ENCODE measurements at regions not wholly inside any gene's neighbourhood (a gene's known extent, or its start where the extent isn't known, plus 50 kb on each side); places are given as distances from the start of the nearest gene placed in this dataset.

GRCh38 chr14:53842938-53843337, 113.7 kb downstream of the BMP4 start:
- peaks cover 24% of the 10 kb centered on the region for H3K4me1 ChIP-seq (ENCODE audit: insufficient read depth, low read length)
- H2AFZ ChIP-seq (ENCODE audit: low read length) = no peak overlapping the region
- ChIA-PET CTCF (no interaction called here), POLR2A (ENCODE audit: unreplicated experiment) (no interaction called here)
- DNase-seq (peak; percentile 88), ATAC-seq (peak; percentile 48)
- H3K4me3 ChIP-seq (ENCODE audit: low read length) = no peak overlapping the region
- no peaks in the 10 kb centered on the region for H3K9me3 ChIP-seq (ENCODE audit: low read length)
- no peak overlapping the region for H3K4me2 ChIP-seq (ENCODE audit: low read length)
- H3K27ac ChIP-seq (ENCODE audit: low read length) = no peak overlapping the region
- intact Hi-C loops (cut with micrococcal nuclease) = no loop called here
- H3K9ac ChIP-seq (ENCODE audit: low read length) = no peak overlapping the region
- H3K36me3 ChIP-seq (ENCODE audit: low read depth, low read length) = no peaks in the 10 kb centered on the region
- BruUV-seq (replicated peaks) = no TSS peak
- H4K20me1 ChIP-seq (ENCODE audit: low read length) = no peaks in the 10 kb centered on the region
- no peaks in the 10 kb centered on the region for H3F3A ChIP-seq (ENCODE audit: low read length, unreplicated experiment)
- TF ChIP-seq EZH2phosphoT487 (IDR thresholded peaks at IDR 0.05; ENCODE audit: borderline replicate concordance, low read length) (no peak), EZH2 (IDR thresholded peaks at IDR 0.05; ENCODE audit: low read length, unreplicated experiment) (no peak), CTCF (conservative IDR thresholded peaks at IDR 0.05; ENCODE audit: low read depth, low read length) (no peak)
- H3K27me3 ChIP-seq (ENCODE audit: low read length) = no peaks in the 10 kb centered on the region
- no peaks in the 10 kb centered on the region for H3K9me2 ChIP-seq (replicated peaks; ENCODE audit: low read length)
- H3K79me2 ChIP-seq (ENCODE audit: low read length) = no peaks in the 10 kb centered on the region

GRCh38 chr14:53841109-53842099, 115.2 kb downstream of the BMP4 start:
- H3K36me3 ChIP-seq (ENCODE audit: low read depth, low read length) = no peaks in the 10 kb centered on the region
- POLR2A ChIA-PET (ENCODE audit: unreplicated experiment) = interaction anchor here (0.6 kb wide), 1 partner anchor 311 kb away, joined by 4 read pairs; no protein-coding TSS in a partner anchor
- DNase-seq (no peak), ATAC-seq (no peak)
- H2AFZ ChIP-seq (ENCODE audit: low read length) = no peak overlapping the region
- H3K79me2 ChIP-seq (ENCODE audit: low read length) = no peaks in the 10 kb centered on the region
- intact Hi-C loops (cut with micrococcal nuclease) = no loop called here
- H3K27me3 ChIP-seq (ENCODE audit: low read length) = no peaks in the 10 kb centered on the region
- CTCF ChIA-PET = no interaction called here
- no peak for TF ChIP-seq CTCF (conservative IDR thresholded peaks at IDR 0.05; ENCODE audit: low read depth, low read length)
- no peak for TF ChIP-seq EZH2phosphoT487 (IDR thresholded peaks at IDR 0.05; ENCODE audit: borderline replicate concordance, low read length)
- no peak for TF ChIP-seq EZH2 (IDR thresholded peaks at IDR 0.05; ENCODE audit: low read length, unreplicated experiment)
- no peaks in the 10 kb centered on the region for H4K20me1 ChIP-seq (ENCODE audit: low read length)
- no peak overlapping the region for H3K9ac ChIP-seq (ENCODE audit: low read length)
- peaks cover 24% of the 10 kb centered on the region for H3K4me1 ChIP-seq (ENCODE audit: insufficient read depth, low read length)
- BruUV-seq (replicated peaks) = no TSS peak
- no peaks in the 10 kb centered on the region for H3K9me2 ChIP-seq (replicated peaks; ENCODE audit: low read length)
- no peak overlapping the region for H3K27ac ChIP-seq (ENCODE audit: low read length)
- no peaks in the 10 kb centered on the region for H3K9me3 ChIP-seq (ENCODE audit: low read length)
- H3K4me3 ChIP-seq (ENCODE audit: low read length) = no peak overlapping the region
- H3F3A ChIP-seq (ENCODE audit: low read length, unreplicated experiment) = no peaks in the 10 kb centered on the region
- H3K4me2 ChIP-seq (ENCODE audit: low read length) = no peak overlapping the region

GRCh38 chr14:53840444-53840843, 116.2 kb downstream of the BMP4 start:
- no peaks in the 10 kb centered on the region for H4K20me1 ChIP-seq (ENCODE audit: low read length)
- ChIA-PET POLR2A (ENCODE audit: unreplicated experiment) (no interaction called here), CTCF (no interaction called here)
- no peaks in the 10 kb centered on the region for H3F3A ChIP-seq (ENCODE audit: low read length, unreplicated experiment)
- H3K9me2 ChIP-seq (replicated peaks; ENCODE audit: low read length) = no peaks in the 10 kb centered on the region
- ATAC-seq (peak; percentile 99), DNase-seq (peak; percentile 96)
- no peaks in the 10 kb centered on the region for H3K9me3 ChIP-seq (ENCODE audit: low read length)
- no peaks in the 10 kb centered on the region for H3K79me2 ChIP-seq (ENCODE audit: low read length)
- H3K36me3 ChIP-seq (ENCODE audit: low read depth, low read length) = no peaks in the 10 kb centered on the region
- no peak overlapping the region for H3K27ac ChIP-seq (ENCODE audit: low read length)
- H2AFZ ChIP-seq (ENCODE audit: low read length) = no peak overlapping the region
- no peak overlapping the region for H3K9ac ChIP-seq (ENCODE audit: low read length)
- no TSS peak for BruUV-seq (replicated peaks)
- intact Hi-C loops (cut with micrococcal nuclease) = no loop called here
- no peaks in the 10 kb centered on the region for H3K27me3 ChIP-seq (ENCODE audit: low read length)
- H3K4me1 ChIP-seq (ENCODE audit: insufficient read depth, low read length) = peaks cover 24% of the 10 kb centered on the region
- TF ChIP-seq CTCF (conservative IDR thresholded peaks at IDR 0.05; ENCODE audit: low read depth, low read length) (no peak), EZH2 (IDR thresholded peaks at IDR 0.05; ENCODE audit: low read length, unreplicated experiment) (no peak), EZH2phosphoT487 (IDR thresholded peaks at IDR 0.05; ENCODE audit: borderline replicate concordance, low read length) (no peak)
- H3K4me3 ChIP-seq (ENCODE audit: low read length) = no peak overlapping the region
- H3K4me2 ChIP-seq (ENCODE audit: low read length) = no peak overlapping the region

Measured in PC-3 (cell line).